Loucy (cell line): ENCODE measurements at regions not wholly inside any gene's neighbourhood (a gene's known extent, or its start where the extent isn't known, plus 50 kb on each side); places are given as distances from the start of the nearest gene placed in this dataset.

ENCODE experiments used
- CTCF ChIP-seq: fragments of 200-600 bp; sonication (generic); conservative IDR thresholded peaks from 2 replicates; pipeline ENCODE4 v1.5.1; 2014; ENCODE audit warnings: mild to moderate bottlenecking, antibody characterized with exemption, low read length
- EZH2phosphoT487 ChIP-seq: fragments of 200-600 bp; IDR thresholded peaks from 2 replicates; pipeline ENCODE4 v1.6.1; 2018; ENCODE audit warnings: antibody characterized with exemption, mild to moderate bottlenecking, moderate library complexity, borderline replicate concordance

- TF ChIP-seq CTCF = no peak
- no peak for TF ChIP-seq EZH2phosphoT487
Observed at GRCh38 chr11:33467966-33468365, 210.8 kb downstream of the HIPK3 start.
